HK-2 (cell line): ENCODE measurements at regions not wholly inside any gene's neighbourhood (a gene's known extent, or its start where the extent isn't known, plus 50 kb on each side); places are given as distances from the start of the nearest gene placed in this dataset.

Experiments used
- DNase-seq: peaks from one replicate; pipeline ENCODE4 v3.0.0-alpha.2; 2018; ENCODE audit not compliant: unreplicated experiment

DNA sequence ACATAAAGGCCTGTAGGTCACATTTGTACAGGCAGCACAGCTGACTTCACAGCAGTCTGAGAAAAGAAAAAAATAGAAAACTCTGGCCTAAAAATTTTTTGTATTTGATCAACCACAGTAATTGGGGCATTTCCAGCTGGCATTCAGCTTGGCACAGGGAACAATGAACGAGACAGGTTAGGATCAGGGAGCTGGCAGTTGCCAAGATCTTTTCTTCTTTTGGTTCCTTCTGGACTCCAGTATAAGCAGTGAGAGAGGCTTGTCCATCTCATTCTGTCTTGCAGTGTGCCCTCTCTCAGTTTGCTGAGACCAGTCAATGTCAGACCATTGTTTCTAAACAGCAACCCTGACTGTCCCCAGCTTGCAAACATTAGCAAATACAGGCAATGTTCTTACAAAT is 601.1 kb downstream of the TLR4 start:
- no peak for DNase-seq

GRCh38 chr9:118306801-118307200 is 602.6 kb downstream of the TLR4 start:
- no peak for DNase-seq

DNA sequence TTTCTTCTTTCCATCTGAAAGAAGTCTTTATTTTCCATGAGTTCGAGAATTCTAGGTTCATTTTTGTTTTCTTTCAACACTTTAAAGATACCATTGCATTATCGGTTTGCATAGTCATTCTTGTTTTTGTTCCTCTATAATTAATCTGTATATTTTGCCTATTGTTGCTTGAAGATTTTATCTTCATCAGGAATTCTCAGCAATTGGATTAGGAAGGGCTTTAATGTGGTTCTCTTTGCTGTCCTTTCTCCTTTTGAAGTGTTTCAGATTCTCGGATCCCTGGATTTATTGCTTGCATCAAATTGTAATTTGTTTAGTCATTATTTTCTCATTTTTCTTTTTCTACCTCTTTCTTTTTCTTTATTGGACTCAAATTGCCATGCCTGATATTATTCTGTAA is 609.8 kb downstream of the TLR4 start:
- DNase-seq, result no peak

DNA sequence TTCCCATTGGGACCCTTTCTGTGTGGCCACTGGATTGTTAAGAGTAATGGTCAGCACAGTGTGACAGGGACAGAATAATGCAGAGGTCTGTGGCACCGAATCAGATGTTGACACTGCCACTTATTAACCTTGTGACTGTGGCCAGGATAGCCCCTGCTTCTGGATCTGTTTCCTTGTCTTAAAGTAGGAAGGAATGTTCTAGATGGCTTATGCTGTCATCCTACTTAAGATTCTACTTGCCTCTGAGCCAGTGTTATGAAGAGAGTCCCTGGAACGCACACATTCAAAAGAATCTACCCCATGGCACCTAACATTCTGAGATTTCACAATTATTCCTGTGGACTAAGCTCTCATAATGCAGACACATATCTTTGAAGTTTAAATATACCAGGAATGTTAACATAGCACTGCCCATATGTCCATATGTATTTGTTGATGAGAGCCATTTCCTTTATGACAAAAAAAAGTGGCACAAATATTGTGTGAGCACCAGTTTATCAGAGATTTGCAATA is 612.7 kb downstream of the TLR4 start:
- DNase-seq, result no peak

DNA sequence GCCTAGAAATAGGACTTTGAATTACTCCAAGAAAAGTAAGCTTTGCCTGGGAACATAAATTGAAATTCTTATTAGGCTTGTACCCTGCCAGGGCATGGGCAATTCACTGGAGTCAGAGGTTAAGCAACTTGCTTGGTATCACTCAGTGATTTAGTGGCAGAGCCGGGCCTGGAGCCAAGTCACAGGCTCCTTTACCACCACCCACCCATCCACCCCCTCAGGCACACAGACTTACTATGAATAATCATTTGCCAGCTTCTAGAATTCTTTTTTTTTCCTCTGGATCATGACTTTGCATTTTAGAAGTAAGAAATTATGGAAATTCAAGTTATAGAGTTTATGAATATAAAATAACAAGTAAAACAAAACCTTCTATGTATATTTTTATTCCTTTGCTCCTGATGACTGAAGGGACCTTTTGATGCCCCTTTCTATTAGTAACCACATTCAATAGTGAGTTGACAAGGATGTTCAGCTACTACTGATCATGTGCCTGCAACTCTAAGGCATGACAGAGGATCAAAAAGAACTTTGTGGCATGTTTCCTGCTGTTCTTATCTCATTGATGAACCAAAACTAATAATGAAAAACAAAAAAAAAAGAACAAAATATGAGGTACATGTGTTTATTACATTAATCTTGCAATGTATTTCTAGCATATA is 614.7 kb downstream of the TLR4 start:
- DNase-seq, result peak; percentile 60

DNA sequence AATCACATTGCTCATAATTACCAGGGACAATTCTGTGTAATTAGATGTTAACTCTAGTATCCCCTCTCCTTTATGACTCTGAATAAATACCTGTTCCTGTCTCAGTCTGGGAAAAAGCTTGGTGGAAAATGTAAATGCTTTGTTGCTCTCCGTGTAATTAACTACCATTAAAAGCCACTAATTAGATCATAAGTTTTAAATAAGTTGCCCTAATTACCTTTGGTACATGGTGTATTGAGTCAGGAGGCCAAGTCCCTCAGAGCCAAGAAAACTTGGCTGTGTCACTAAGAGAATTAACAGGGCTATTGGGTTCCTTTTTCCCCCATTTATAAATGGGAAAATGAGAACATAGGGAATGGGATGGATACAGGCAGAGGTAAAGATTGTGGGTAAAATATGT is 617.6 kb downstream of the TLR4 start:
- no peak for DNase-seq

- DNase-seq, result no peak
Measured at GRCh38 chr9:118324706-118325105, 620.5 kb downstream of the TLR4 start.

DNA sequence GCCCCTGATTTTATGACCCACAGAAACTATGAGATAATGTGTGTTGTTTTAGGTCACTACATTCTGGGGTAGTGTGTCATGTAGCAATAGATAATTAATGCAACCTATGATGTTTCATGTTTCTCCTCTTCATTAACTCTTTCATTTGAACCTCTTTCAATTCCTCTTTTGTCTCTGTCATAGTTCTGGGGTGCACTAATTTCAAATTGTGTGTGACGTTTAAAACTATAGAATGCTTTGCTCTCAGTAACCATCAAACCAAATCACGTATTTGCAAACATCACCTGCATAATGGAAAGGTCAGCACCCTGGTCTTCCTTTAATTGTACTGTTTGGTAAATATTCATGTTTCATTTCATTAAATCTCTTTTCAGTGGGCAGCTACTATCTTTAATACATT is 621.6 kb downstream of the TLR4 start:
- no peak for DNase-seq

- no peak for DNase-seq
Measured at GRCh38 chr9:118326326-118326725, 622.1 kb downstream of the TLR4 start.

- no peak for DNase-seq
Measured at GRCh38 chr9:118330191-118330986, 626.2 kb downstream of the TLR4 start.

- peak; percentile 73 for DNase-seq
Measured at GRCh38 chr9:118331622-118332045, 627.4 kb downstream of the TLR4 start.

DNA sequence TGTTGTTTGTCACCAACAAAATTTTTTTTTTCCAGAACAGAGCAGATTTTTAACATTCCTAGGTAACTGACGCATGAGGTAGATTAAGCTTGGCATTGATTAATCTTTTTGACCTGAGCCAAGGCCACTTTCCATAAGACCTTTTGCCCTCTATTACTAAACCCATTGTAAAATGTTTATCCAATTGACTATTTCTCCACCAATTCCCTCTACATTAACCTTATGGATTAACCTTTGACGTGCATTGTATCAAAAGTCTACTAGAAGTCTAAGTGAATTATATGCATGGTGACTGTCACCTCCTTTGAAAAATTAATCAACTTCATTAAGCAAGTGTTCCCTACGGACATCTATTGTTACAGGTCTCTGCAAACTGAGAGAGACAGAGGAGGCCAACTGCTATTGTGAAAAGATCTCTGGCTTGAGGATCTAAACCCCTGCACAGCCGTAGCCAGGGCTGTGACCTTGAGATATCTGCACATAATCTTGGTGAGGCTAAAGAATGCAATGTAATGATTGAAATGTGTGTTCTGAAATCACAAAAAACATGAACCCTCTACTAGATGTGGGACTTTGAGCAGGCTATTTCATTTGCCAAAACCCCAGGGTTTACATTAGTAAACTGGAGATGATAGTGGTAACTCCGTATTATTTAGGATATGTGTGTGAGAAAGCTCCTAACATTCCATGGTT is 632.2 kb downstream of the TLR4 start:
- no peak for DNase-seq

GRCh38 chr9:118336943-118337330 is 632.7 kb downstream of the TLR4 start:
- DNase-seq, result no peak

DNA sequence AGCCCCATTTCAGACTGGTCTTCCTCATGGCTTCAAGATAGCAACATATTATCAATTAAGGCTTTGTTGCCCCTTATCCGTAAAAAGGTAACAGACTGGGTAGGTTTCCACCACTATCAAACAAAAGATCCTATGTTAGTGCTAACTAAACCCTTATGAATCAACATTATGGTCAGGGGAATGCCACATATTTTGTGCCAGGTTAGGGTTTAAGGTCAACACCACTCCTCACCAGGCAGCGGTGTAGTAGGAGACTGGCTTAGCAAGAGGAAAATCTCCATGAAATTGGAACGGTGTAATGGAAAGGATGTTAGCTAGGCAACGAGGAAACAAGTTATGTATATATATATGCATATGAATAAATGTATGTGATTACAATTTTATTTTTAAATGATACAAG is 655.8 kb downstream of the TLR4 start:
- DNase-seq, result no peak

DNA sequence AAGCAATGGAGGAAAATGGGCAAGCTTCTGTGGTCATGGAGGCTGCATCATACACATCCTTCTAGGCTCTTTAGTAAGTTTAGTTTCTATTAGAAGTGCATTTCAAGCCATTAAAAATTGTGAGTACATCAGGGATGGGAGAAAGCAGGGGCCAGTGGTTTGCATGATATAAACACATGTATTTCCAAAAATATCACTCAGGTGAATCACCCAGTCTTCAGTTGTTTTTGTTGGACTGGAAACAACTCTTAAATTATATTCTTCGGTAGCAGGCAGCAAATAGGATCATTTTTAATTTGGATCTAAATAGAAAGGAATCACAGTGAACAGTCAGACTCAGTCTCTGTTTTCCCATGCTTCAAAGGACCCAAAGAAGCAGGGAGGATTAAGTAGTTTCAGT is 657.9 kb downstream of the TLR4 start:
- no peak for DNase-seq

GRCh38 chr9:118362596-118362995 is 658.4 kb downstream of the TLR4 start:
- DNase-seq, result no peak

- DNase-seq, result no peak
Measured at GRCh38 chr9:118364266-118365106, 660.3 kb downstream of the TLR4 start.

GRCh38 chr9:118366228-118366627 is 662.0 kb downstream of the TLR4 start:
- no peak for DNase-seq

DNA sequence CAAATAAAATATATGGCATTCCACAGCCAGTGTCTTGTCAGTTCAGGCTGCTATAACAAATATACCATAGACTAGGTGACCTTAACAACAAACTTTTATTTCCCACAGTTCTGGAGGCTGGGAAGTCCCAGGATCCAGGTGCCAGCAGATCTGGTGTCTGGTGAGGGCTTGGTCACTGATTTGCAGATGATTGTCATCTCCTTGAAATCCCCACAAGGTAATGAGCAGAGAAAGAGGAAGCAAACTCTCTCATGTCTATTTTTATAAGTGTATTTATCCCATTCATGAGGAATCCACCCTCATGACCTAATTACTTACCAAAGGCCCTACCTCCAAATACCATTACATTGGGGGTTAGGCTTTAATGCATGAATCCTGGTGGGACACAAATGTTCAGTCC is 663.2 kb downstream of the TLR4 start:
- DNase-seq, result no peak

DNA sequence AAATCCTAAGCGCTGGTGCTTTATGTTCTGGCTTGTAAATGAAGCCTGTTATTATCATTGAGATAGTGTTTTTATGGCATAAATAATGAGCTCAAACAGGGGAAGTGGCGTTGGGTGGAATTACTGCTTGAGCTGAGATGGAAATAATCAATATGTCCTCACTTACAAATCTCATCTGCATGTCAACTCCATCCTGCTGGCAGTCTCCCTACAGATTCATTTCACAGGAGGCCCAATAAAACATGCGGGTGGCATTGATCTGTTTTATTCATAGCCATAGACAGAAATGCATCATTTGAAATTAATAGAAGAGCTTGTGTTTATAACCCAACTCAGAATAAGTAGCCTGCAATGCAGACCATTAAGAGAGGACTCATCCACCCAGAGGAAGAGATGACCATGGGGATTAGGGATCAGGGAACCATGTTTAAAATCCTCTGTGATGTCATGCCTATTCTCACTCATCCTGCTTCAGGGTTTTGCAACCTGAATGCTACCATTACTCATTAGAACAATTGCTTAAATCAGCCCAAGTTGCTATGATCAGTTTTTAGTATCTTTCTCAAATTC is 680.4 kb downstream of the TLR4 start:
- no peak for DNase-seq

- no peak for DNase-seq
Measured at GRCh38 chr9:118395415-118395814, 691.2 kb downstream of the TLR4 start.
